ENCODE measurements at regions not wholly inside any gene's neighbourhood (a gene's known extent, or its start where the extent isn't known, plus 50 kb on each side); places are given as distances from the start of the nearest gene placed in this dataset.

- no peak overlapping the region for H4K91ac ChIP-seq (ENCODE audit: insufficient read length, low read depth, low read length)
- WGBS (ENCODE audit: extremely low coverage, insufficient read length, low lambda C conversion rate): no CpG with 5 or more reads among the region's 1 CpG
Measured at GRCh38 chr11:97364047-97364446, 974.2 kb downstream of the JRKL start.

More at GRCh38 chr11:97364047-97364446, 974.2 kb downstream of the JRKL start:
- no peaks in the 10 kb centered on the region for H3K9me3 ChIP-seq (ENCODE audit: control insufficient read depth, low read depth, low read length)
- H3K9ac ChIP-seq (ENCODE audit: extremely low read depth, insufficient read length, low read length): no peak overlapping the region
- no peaks in the 10 kb centered on the region for H3K4me1 ChIP-seq (ENCODE audit: insufficient read depth, low read length)
- no peak overlapping the region for H2BK5ac ChIP-seq (ENCODE audit: insufficient read length, low read length)
- H2BK15ac ChIP-seq (ENCODE audit: low read depth, low read length): no peak overlapping the region
- Mint-ChIP-seq H3K27me3 (ENCODE audit: low read depth) (no peaks in the 10 kb centered on the region; the same call in 1 of the 2 replicates), H3K4me3 (no peak overlapping the region), H3K9me3 (peaks cover 0 to 3% of the 10 kb centered on the region in 2 experiments; a peak in 3 of 5 replicates), H3K27ac (no peak overlapping the region), H3K4me1 (no peaks in the 10 kb centered on the region), H3K36me3 (ENCODE audit: insufficient read depth in 1 of 3, low read depth in 3 of 3) (no peaks in the 10 kb centered on the region; a peak in 2 of 7 replicates)
- H4K5ac ChIP-seq (ENCODE audit: insufficient read length, low read depth, low read length): no peak overlapping the region
- H3K79me1 ChIP-seq (ENCODE audit: insufficient read depth, low read depth, low read length, poor library complexity, severe bottlenecking): no peaks in the 10 kb centered on the region
- H3K18ac ChIP-seq (ENCODE audit: insufficient read length, low read depth, low read length): no peak overlapping the region
- no peaks in the 10 kb centered on the region for H3K79me2 ChIP-seq (ENCODE audit: insufficient read depth, low read length)
- DNase-seq: no peak
- no peak overlapping the region for H3K27ac ChIP-seq (ENCODE audit: insufficient read length, low read depth, low read length)
- no peak overlapping the region for H3T11ph ChIP-seq (ENCODE audit: low read length)
- H2BK120ac ChIP-seq (ENCODE audit: low read depth, low read length, poor library complexity, severe bottlenecking): no peak overlapping the region
- H3K27me3 ChIP-seq (ENCODE audit: insufficient read depth, low read length): no peaks in the 10 kb centered on the region
- H3K14ac ChIP-seq (ENCODE audit: insufficient read depth, low read length): no peak overlapping the region
- H3K23ac ChIP-seq (ENCODE audit: insufficient read length, low read depth, low read length): no peak overlapping the region
- no peak overlapping the region for H2BK20ac ChIP-seq (ENCODE audit: low read depth, low read length, poor library complexity, severe bottlenecking)
- H3K56ac ChIP-seq (ENCODE audit: insufficient read length, low read depth, low read length): no peak overlapping the region
- no peaks in the 10 kb centered on the region for H3K23me2 ChIP-seq (ENCODE audit: insufficient read length, low read depth, low read length, poor library complexity, severe bottlenecking)
- H2BK12ac ChIP-seq (ENCODE audit: insufficient read length, low read depth, low read length): no peak overlapping the region
- H2AK5ac ChIP-seq (ENCODE audit: insufficient read length, low read length): no peak overlapping the region
- H2AFZ ChIP-seq (ENCODE audit: low read length): no peak overlapping the region
- H3K4ac ChIP-seq (ENCODE audit: low read depth, low read length): no peak overlapping the region
- no peak overlapping the region for H3K4me2 ChIP-seq (ENCODE audit: insufficient read depth, insufficient read length, low read length)
- H4K20me1 ChIP-seq (ENCODE audit: control insufficient read depth, insufficient read depth, insufficient read length): no peaks in the 10 kb centered on the region
- no peak overlapping the region for H4K8ac ChIP-seq (replicated peaks; ENCODE audit: insufficient read length, low read depth, low read length)
- no peak for TF ChIP-seq CTCF (conservative IDR thresholded peaks at IDR 0.05)
